MCF 10A (cell line): ENCODE measurements at regions not wholly inside any gene's neighbourhood (a gene's known extent, or its start where the extent isn't known, plus 50 kb on each side); places are given as distances from the start of the nearest gene placed in this dataset.
A peak's percentile ranks its signal among the peaks of the same experiment; 100 is the strongest.

Experiments
- BruUV-seq: library from RNA; stranded (reverse); fragments of 400-500 nt; replicated peaks from 2 replicates; lab custom pipeline; 2021; lab: Mats Ljungman, UMichigan
- CTCF ChIA-PET: fragments of 300-600 bp; sonication (Branson Sonifier 250); formaldehyde crosslinking; extraction: SDS; loops from one replicate; lab custom pipeline; 2021; ENCODE audit warnings: antibody characterized with exemption, inconsistent platforms; lab: Yijun Ruan, JAX
- POLR2A ChIA-PET: fragments of 300-600, 350-650 bp; sonication (Branson Sonifier 250); formaldehyde crosslinking; extraction: SDS; loops from one replicate; lab custom pipeline; 2020; ENCODE audit warnings: antibody characterized with exemption, inconsistent platforms; lab: Yijun Ruan, JAX
- DNase-seq: peaks from one replicate; pipeline ENCODE4 v3.0.0-alpha.2; 2018; ENCODE audit not compliant: unreplicated experiment
- H3K27ac Mint-ChIP-seq: one replicate; pipeline ENCODE4 v1.8.0; 2022; ENCODE audit warnings: mild to moderate bottlenecking, low read depth, mixed read lengths; ENCODE audit not compliant: unreplicated experiment
- H3K27me3 Mint-ChIP-seq: one replicate; pipeline ENCODE4 v1.8.0; 2022; ENCODE audit warnings: mixed read lengths; ENCODE audit not compliant: insufficient read depth, unreplicated experiment
- H3K36me3 Mint-ChIP-seq: one replicate; pipeline ENCODE4 v1.8.0; 2022; ENCODE audit warnings: mild to moderate bottlenecking, moderate library complexity, mixed read lengths; ENCODE audit not compliant: insufficient read depth, unreplicated experiment
- H3K4me1 Mint-ChIP-seq: one replicate; pipeline ENCODE4 v1.8.0; 2022; ENCODE audit warnings: mixed read lengths; ENCODE audit not compliant: insufficient read depth, unreplicated experiment
- H3K4me3 Mint-ChIP-seq: one replicate; pipeline ENCODE4 v1.8.0; 2022; ENCODE audit warnings: mild to moderate bottlenecking, moderate library complexity, mixed read lengths; ENCODE audit not compliant: unreplicated experiment
- H3K9me3 Mint-ChIP-seq: one replicate; pipeline ENCODE4 v1.8.0; 2022; ENCODE audit warnings: mixed read lengths; ENCODE audit not compliant: unreplicated experiment
- intact Hi-C: fragments of 100-400 bp; cut with micrococcal nuclease; formaldehyde crosslinking; loops from 2 replicates; pipeline ENCODE4 v1.14.1; 2022
- TF ChIP-seq, protein P1 (sequence below): fragments of 200-600 bp; IDR thresholded peaks from one replicate; pipeline ENCODE4 v1.8.0; 2022; ENCODE audit warnings: antibody characterized with exemption, mild to moderate bottlenecking; ENCODE audit not compliant: unreplicated experiment

DNA sequence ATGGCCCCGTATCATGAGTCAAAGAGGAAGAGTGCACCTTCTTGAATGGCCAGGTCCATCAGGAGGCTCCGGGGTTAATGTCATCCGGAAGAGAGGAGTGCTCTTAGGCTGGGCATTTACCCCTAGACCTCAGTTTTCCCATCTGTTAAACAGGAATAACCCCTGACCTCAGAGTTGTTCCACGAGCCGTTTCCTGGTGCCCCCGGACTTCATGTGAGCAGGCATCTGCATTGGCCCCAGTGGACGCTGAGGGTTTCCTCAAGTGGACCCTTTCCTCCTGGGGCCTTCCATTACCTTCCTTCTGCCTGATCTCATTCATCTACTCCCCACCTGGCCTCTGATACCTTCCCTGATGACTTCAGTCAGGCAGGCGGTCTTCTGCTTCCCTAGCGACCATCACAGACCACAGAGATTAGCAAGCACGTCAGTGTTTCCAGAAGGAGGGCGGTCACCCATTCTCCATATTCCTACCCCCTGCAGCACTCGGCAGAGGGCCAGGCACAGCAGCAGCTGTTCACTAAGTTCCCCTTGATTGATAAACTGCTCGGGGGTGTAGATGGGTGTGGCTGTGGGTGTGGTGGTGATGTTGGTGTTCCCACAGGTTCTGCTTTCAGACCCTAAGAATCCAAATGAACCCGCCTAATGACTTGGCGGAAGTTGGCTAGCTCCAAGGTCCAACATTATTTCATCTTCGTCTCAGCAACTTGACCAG lies 346.6 kb upstream of the TNRC6C start:
- CTCF ChIA-PET = no interaction called here
- Mint-ChIP-seq H3K36me3 (no peaks in the 10 kb centered on the region), H3K4me3 (no peak overlapping the region), H3K9me3 (no peaks in the 10 kb centered on the region), H3K27ac (no peak overlapping the region), H3K4me1 (peaks cover 18% of the 10 kb centered on the region), H3K27me3 (peaks cover 16% of the 10 kb centered on the region)
- intact Hi-C loops = no loop called here
- no peak for DNase-seq
- POLR2A ChIA-PET = no interaction called here
- TF ChIP-seq, protein P1, sequence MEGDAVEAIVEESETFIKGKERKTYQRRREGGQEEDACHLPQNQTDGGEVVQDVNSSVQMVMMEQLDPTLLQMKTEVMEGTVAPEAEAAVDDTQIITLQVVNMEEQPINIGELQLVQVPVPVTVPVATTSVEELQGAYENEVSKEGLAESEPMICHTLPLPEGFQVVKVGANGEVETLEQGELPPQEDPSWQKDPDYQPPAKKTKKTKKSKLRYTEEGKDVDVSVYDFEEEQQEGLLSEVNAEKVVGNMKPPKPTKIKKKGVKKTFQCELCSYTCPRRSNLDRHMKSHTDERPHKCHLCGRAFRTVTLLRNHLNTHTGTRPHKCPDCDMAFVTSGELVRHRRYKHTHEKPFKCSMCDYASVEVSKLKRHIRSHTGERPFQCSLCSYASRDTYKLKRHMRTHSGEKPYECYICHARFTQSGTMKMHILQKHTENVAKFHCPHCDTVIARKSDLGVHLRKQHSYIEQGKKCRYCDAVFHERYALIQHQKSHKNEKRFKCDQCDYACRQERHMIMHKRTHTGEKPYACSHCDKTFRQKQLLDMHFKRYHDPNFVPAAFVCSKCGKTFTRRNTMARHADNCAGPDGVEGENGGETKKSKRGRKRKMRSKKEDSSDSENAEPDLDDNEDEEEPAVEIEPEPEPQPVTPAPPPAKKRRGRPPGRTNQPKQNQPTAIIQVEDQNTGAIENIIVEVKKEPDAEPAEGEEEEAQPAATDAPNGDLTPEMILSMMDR = no peak
- BruUV-seq = no TSS peak

DNA sequence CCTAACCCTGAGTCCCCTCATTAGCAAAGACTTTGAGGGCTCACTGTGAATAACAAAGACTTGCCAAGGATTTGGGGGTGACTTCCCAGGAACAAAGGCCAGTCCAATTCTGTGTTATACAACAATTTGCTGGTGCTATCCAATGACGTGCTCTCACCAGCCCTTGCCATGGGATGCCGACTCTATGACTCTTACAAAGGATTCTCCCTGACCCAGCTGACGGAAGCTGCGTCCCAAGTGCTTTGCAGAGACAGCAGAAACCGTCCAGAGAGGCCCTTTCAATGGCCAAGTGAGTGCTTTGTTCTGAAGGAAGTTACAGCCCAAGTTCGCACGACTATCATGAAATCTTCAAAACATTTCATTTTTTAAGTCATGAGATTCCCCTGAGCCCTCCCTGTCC lies 345.3 kb upstream of the TNRC6C start:
- Mint-ChIP-seq H3K36me3 (no peaks in the 10 kb centered on the region), H3K27me3 (peaks cover 4% of the 10 kb centered on the region), H3K9me3 (no peaks in the 10 kb centered on the region), H3K4me3 (no peak overlapping the region), H3K4me1 (peaks cover 11% of the 10 kb centered on the region), H3K27ac (no peak overlapping the region)
- intact Hi-C loops = no loop called here
- BruUV-seq = no TSS peak
- POLR2A ChIA-PET = interaction anchor here (0.6 kb wide), 1 partner anchor 136 kb away, joined by 3 read pairs; no protein-coding TSS in a partner anchor
- TF ChIP-seq, protein P1 = no peak
- DNase-seq = no peak
- CTCF ChIA-PET = no interaction called here

DNA sequence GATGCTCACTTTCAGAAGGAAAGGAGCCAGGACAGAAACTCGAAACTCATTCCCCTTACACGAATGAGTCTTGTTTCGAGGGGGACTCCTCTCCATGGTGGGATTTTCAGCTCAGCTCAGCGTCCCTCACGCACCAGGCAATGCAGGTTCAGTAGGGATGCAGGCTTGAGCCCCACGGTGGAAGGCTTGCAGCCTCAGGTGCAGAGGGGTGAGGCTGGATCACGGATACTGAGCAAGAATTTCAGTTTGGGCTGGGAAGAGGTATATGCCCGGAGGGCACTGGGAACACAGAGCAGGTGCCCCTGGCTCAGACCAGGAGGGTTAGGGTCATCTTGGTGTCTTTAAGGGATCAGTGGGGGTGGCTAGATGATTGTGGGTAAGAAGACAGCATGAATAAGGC lies 344.9 kb upstream of the TNRC6C start:
- no peaks in the 10 kb centered on the region for H3K36me3 Mint-ChIP-seq
- H3K4me1 Mint-ChIP-seq = peaks cover 11% of the 10 kb centered on the region
- BruUV-seq = no TSS peak
- DNase-seq = no peak
- CTCF ChIA-PET = no interaction called here
- intact Hi-C loops = no loop called here
- no peak overlapping the region for H3K27ac Mint-ChIP-seq
- TF ChIP-seq, protein P1 = no peak
- POLR2A ChIA-PET = no interaction called here
- H3K27me3 Mint-ChIP-seq = no peaks in the 10 kb centered on the region
- no peak overlapping the region for H3K4me3 Mint-ChIP-seq
- no peaks in the 10 kb centered on the region for H3K9me3 Mint-ChIP-seq

DNA sequence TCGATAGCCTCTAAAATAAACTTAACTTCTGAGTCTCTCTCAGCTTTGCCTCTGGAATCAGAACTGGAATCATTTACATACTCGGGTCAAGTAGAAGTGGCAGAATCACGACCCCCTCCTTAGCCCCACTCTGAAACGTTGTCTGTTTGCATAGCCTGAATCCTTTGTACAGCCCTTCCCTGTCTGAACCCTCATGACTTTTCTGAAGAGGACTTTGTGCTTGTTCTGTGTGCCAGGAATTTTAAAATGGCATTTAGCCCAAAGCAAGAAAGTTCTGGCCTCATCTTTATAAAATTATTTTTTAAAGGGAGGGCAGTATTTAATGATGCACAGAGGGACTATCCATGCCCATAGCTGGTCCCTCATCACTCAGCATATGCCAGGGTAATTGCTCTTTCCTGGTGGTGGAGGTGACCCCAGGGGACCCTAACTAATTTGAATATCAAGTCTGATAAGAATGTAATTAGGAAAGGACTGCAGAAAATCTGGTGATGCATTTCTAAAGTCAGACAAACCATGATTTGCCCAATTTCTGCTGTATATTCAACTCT lies 342.7 kb upstream of the TNRC6C start:
- no peak for DNase-seq
- BruUV-seq = no TSS peak
- Mint-ChIP-seq H3K27ac (peak overlapping the region; percentile 41), H3K27me3 (no peaks in the 10 kb centered on the region), H3K9me3 (no peaks in the 10 kb centered on the region), H3K36me3 (no peaks in the 10 kb centered on the region), H3K4me3 (no peak overlapping the region), H3K4me1 (peaks cover 21% of the 10 kb centered on the region)
- ChIA-PET POLR2A (interaction anchor here (0.7 to 1.0 kb wide), 3 partner anchors 10 to 172 kb away, joined by 3 to 4 read pairs (median 3); no protein-coding TSS in a partner anchor), CTCF (interaction anchor here (0.8 to 1.0 kb wide), 3 partner anchors 10 to 48 kb away, joined by 3 read pairs; no protein-coding TSS in a partner anchor)
- intact Hi-C loops = no loop called here
- TF ChIP-seq, protein P1 = no peak
